CD4-positive, alpha-beta T cell treated with Interleukin-17A for 4 hours (primary cell): ENCODE measurements at regions not wholly inside any gene's neighbourhood (a gene's known extent, or its start where the extent isn't known, plus 50 kb on each side); places are given as distances from the start of the nearest gene placed in this dataset.
"Not testable (repeated sequence)": the region's sequence is repeated elsewhere in the genome, so short reads cannot be mapped to it uniquely, and the experiment has no call there.

Experiments used
- DNase-seq: peaks from one replicate; pipeline ENCODE4 v3.0.0-alpha.2; 2020; ENCODE audit warnings: mixed read lengths

- no peak for DNase-seq
These were observed 728.7 kb downstream of the NTRK3 start for GRCh38 chr15:87527875-87528274.

DNA sequence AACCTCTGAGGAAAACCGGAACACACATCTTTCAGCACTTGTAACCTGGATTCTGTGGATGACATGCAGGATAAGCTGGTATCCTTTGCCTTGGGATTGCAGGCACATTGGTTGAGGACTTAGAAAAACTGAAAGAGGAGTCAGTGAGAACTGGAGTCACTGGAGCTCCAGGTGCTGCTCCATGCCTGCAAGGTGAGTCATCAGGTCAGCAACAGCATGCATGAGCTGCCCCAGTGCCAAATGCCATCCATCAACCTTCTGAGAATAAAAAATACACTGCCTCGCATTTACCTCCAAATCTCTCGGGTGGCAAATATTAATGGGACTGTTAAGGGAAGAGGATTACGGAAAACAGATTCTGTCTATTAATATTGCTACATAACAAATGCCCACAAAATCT is 729.1 kb downstream of the NTRK3 start:
- DNase-seq: no peak

GRCh38 chr15:87523516-87523915 is 733.0 kb downstream of the NTRK3 start:
- DNase-seq: no peak

DNA sequence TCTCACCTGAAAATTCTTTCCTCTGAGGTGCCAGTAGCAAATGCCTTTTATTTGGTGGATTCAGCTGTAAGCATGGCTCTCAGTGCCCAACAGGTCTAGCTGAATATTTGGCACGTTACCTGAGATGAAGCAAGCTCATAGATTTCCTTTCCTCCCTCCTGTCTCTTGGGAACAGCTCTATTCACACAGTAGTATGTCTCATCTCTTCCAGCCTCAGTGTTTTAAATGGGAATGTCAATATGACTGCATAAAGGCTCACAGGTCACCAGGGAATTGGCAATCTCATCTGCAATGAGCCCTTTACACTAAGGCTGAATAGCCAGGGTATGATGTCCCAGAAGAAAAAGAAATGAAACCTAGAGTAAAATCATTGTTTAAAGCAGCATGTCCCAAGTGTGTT is 733.5 kb downstream of the NTRK3 start:
- DNase-seq: no peak

- no peak for DNase-seq
These were observed 737.6 kb downstream of the NTRK3 start for GRCh38 chr15:87518957-87519356.

- DNase-seq: no peak
These were observed 748.5 kb downstream of the NTRK3 start for GRCh38 chr15:87508086-87508485.

- DNase-seq: no peak
These were observed 754.4 kb downstream of the NTRK3 start for GRCh38 chr15:87502173-87502572.

DNA sequence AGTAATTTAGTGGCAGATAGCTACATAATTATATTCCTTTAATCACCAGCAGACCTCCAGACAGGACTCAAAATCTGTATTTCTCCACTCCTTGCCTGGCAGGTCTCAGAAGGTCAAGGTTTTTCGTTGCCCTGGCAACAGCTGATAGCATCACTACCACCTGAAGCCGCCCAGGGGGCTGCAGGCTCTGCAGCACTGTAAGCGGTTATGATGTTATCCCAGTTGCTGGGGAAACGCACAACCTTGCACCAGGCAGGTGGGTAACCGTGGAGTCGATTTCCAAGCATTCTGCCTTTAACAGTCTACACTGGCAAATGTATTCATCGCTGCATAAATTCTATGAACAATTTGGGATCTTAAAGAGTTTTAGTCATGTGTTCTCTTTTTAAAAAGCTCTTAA is 756.3 kb downstream of the NTRK3 start:
- no peak for DNase-seq

DNA sequence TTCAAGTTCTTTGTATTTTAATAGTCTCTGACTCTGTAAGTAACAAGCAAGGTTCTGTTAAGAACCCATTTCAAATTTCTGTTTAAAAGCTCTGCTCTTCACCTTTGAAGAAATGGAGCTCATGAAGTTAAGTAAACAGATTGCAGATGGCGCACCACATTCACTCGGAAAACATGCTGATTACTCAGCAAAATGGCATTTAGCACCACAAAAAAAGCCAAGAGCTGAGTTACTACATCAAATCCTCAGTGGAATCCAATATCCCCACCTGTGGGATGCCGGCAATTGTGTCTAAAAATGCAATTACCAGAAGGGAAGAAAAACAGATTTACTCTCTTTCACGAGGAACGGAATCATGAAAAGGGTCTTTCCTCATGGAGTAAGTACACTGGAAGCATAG is 758.0 kb downstream of the NTRK3 start:
- no peak for DNase-seq

GRCh38 chr15:87496795-87497194 is 759.7 kb downstream of the NTRK3 start:
- no peak for DNase-seq

DNA sequence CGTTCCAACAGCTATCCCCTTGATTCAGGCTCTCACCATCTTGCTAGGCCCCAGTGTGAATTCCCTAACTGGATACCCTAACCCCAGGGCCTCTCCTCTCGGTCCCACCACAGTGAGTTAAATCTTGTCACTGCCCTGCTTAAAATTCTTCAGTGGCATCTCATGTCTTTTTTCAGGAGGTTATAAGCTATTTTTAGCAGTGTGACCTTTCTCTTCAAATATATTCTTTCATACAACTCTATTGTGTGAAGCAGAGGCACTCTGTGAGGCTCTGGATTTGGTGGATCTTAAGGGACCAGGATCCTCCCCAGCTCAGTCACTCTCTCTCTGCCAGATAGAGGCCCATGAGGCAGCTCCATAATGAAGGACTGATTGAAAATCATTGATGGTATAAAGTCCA is 760.4 kb downstream of the NTRK3 start:
- DNase-seq: no peak

DNA sequence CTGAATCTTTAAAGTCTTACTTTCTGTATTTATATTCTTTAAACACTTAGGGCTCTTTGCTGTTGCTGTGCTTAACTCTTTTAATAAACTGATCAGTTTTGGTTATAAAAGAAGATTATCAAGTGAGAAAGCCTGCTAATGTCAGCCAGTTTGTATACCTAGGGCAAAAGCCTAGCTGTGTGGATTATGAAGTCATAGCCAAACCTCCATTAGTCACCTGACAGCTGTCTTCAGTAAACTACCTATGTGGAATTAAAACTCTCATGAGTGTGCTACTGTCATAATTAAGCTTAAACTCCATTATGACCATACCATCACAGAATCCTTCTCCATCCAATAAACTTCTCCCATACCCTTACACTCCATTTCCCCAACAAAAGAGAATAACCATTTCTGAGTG is 762.7 kb downstream of the NTRK3 start:
- DNase-seq: no peak

GRCh38 chr15:87492321-87492720 is 764.2 kb downstream of the NTRK3 start:
- DNase-seq: no peak

DNA sequence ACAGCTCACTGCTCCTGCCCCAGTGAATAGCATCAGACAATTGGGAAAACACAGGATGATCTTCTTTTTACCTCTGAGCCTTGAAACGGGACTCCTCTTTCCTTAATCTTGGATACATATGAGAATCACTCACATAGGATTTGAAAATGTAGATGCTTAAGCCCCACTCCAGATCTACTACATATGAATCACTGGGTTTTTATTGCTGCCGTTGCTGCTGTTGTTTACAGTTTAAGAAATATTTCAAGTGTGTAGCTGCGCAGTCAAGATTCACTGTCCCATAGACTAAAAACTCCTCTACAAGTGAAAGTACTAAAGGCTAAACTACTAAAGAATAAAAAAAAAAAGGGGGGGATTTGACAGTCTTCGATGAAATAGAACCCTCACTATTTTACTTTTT is 765.9 kb downstream of the NTRK3 start:
- no peak for DNase-seq

GRCh38 chr15:87489902-87490665 is 766.5 kb downstream of the NTRK3 start:
- no peak for DNase-seq

DNA sequence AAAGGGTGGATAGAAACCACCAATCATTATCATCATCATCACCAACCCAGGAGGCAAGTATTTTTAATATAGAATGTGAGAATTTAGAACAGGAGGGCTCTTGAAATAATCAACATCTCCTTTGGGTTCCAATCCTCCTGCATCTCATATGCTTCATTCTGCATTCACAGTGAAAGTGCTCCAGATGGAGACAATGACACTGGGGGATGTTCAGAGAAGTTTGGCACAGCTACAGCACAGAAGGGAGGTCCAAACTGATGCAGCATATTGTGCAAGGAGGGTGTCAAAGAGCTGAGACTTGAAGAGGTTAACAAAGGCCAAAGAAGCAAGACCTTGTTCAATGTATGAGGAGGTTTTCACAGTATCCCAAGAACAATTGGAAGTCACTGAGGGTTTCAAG is 767.1 kb downstream of the NTRK3 start:
- no peak for DNase-seq

DNA sequence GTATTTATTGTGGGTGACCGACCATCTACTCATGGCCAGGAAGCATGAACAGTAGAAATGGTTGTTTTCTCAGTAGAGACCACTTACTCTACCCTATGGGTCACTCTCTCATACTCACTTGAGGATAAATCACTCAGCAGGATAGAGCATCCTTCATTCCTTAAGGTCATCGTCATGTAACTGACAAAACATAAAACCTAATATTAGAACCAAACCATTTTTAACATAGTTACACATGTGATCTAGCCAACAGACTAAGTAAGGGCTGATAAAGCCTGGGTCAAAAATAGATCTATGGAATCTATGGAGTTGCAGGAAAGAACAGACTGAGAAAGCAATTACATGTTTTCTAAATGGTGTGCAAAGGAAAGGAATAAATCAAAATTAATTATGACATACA is 769.1 kb downstream of the NTRK3 start:
- no peak for DNase-seq

DNA sequence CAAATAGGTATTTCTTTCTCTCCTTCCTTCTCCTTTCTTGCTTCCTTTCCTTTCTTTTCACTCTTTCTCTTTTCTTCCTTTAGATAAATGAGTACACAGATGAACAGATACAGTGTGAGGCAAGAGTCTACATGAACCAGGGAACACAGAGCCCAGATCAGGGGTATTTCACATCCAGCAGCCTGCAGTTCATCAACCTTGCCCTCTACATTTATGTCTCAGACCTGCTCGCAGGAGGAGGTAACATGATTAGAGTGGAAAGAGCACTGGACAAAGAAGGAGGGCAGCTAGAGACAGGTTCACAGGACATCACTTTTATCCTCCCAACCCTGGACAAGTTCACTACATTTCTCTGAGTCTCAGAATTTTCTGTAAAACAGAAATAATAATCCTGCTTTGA is 773.1 kb downstream of the NTRK3 start:
- DNase-seq: no peak

- no peak for DNase-seq
These were observed 775.4 kb downstream of the NTRK3 start for GRCh38 chr15:87481126-87481525.

DNA sequence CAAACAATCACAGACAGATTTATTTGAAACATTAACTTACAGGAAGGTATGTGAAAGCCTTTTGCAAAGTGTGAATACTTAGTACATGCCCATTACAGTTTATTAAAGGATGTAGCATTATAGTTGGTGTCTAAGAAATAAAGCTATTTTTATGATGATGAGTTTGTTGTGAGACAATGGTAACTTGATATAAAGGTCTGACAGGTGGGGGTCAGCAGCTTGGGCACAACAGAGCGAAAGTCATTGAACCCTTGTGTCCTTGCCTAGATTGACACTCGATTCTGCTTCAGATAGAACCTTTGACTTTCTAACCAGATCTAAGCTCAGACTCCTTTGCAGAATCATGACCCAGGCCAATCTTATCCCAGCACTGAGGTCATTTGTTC is 777.9 kb downstream of the NTRK3 start:
- no peak for DNase-seq

- DNase-seq: no peak
These were observed 778.5 kb downstream of the NTRK3 start for GRCh38 chr15:87477737-87478686.

GRCh38 chr15:87477026-87477425 is 779.5 kb downstream of the NTRK3 start:
- no peak for DNase-seq

DNA sequence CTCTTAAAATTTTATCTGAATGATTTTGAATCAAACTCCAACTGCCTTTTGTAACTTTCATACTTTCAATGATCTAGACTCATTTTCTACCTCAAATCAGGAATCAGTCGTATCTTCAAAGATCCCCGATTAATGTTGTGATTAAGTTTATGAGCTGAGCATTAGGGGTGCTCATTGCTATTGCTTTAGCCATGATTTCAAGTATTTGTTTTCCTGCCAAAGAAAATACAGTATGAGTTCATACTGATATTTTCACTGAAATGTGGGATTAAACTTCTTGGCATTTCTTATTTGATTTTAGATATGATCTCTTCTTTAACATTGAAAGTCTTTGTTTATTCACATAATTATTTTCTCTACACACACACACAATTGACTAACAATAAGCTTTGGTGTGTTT is 785.6 kb downstream of the NTRK3 start:
- no peak for DNase-seq

- not testable (repeated sequence) for DNase-seq
These were observed 792.6 kb downstream of the NTRK3 start for GRCh38 chr15:87463956-87464355.
